WTC11 (cell line): ENCODE measurements at regions not wholly inside any gene's neighbourhood (a gene's known extent, or its start where the extent isn't known, plus 50 kb on each side); places are given as distances from the start of the nearest gene placed in this dataset.

Source experiments
- ATAC-seq: fragments of 200-7000 bp; cut with Tn5 transposase; 2 replicates; pipeline ENCODE4 v1.10.0; 2021; ENCODE audit warnings: mild to moderate bottlenecking, moderate library complexity
- CTCF ChIA-PET: fragments of 300-600 bp; sonication (Branson Sonifier 250); formaldehyde crosslinking; loops from one replicate; lab custom pipeline; 2021; ENCODE audit warnings: antibody characterized with exemption; lab: Charles Lee
- POLR2A ChIA-PET: fragments of 350-600 bp; sonication (Branson Sonifier 250); formaldehyde crosslinking; loops from one replicate; lab custom pipeline; 2021; ENCODE audit warnings: antibody characterized with exemption; lab: Charles Lee
- DNase-seq: peaks from one replicate; pipeline ENCODE4 v3.0.0; 2021; ENCODE audit warnings: low spot score
- H3K27ac Mint-ChIP-seq: 2 replicates; pipeline ENCODE4 v1.8.0; 2021; ENCODE audit warnings: mixed read lengths
- H3K27me3 Mint-ChIP-seq: 2 replicates; pipeline ENCODE4 v1.8.0; 2021; ENCODE audit warnings: low read depth, mild to moderate bottlenecking, moderate library complexity, mixed read lengths
- H3K36me3 Mint-ChIP-seq: 2 replicates; pipeline ENCODE4 v1.8.0; 2021; ENCODE audit warnings: mixed read lengths
- H3K4me1 Mint-ChIP-seq: 2 replicates; pipeline ENCODE4 v1.8.0; 2022; ENCODE audit warnings: mixed read lengths
- H3K4me3 Mint-ChIP-seq: 2 replicates; pipeline ENCODE4 v1.8.0; 2021; ENCODE audit warnings: mild to moderate bottlenecking, moderate library complexity, mixed read lengths
- H3K9me3 Mint-ChIP-seq: 2 replicates; pipeline ENCODE4 v1.8.0; 2021; ENCODE audit warnings: mixed read lengths
- E2F1 ChIP-seq: sonication (generic); formaldehyde crosslinking; IDR thresholded peaks from 2 replicates; pipeline ENCODE4 v1.8.0; 2022; ENCODE audit warnings: mild to moderate bottlenecking, missing genetic modification reagents
- FOXP4 ChIP-seq: sonication (generic); formaldehyde crosslinking; IDR thresholded peaks from 2 replicates; pipeline ENCODE4 v1.8.0; 2022; ENCODE audit warnings: mild to moderate bottlenecking, missing genetic modification reagents
- OVOL2 ChIP-seq: fragments of 250-450 bp; sonication (Bioruptor Pico); IDR thresholded peaks from 2 replicates; pipeline ENCODE4 v1.9.0; 2021; ENCODE audit warnings: mild to moderate bottlenecking, borderline replicate concordance
- USF1 ChIP-seq: sonication (generic); formaldehyde crosslinking; IDR thresholded peaks from 2 replicates; pipeline ENCODE4 v1.8.0; 2022; ENCODE audit warnings: mild to moderate bottlenecking, missing genetic modification reagents
- ZNF396 ChIP-seq: fragments of 250-450 bp; sonication (Bioruptor Pico); IDR thresholded peaks from 2 replicates; pipeline ENCODE4 v1.8.0; 2021; ENCODE audit warnings: mild to moderate bottlenecking, moderate library complexity, borderline replicate concordance
- ZNF532 ChIP-seq: fragments of 250-450 bp; sonication (Bioruptor Pico); IDR thresholded peaks from 2 replicates; pipeline ENCODE4 v1.9.0; 2021; ENCODE audit warnings: mild to moderate bottlenecking, borderline replicate concordance
- TF ChIP-seq, protein P1 (sequence below): sonication (generic); formaldehyde crosslinking; IDR thresholded peaks from 2 replicates; pipeline ENCODE4 v1.8.0; 2023; ENCODE audit warnings: missing genetic modification reagents
- TF ChIP-seq, protein P2 (sequence below): sonication (generic); formaldehyde crosslinking; IDR thresholded peaks from 2 replicates; pipeline ENCODE4 v1.8.1; 2023; ENCODE audit warnings: mild to moderate bottlenecking, missing genetic modification reagents

GRCh38 chr1:57791497-57791896, 367.6 kb upstream of the DAB1 start (continued):
- TF ChIP-seq ZNF532 (CRISPR knock-in tag) (no peak), USF1 (CRISPR knock-in tag) (no peak), ZNF396 (CRISPR knock-in tag) (no peak)
- TF ChIP-seq, protein P1, sequence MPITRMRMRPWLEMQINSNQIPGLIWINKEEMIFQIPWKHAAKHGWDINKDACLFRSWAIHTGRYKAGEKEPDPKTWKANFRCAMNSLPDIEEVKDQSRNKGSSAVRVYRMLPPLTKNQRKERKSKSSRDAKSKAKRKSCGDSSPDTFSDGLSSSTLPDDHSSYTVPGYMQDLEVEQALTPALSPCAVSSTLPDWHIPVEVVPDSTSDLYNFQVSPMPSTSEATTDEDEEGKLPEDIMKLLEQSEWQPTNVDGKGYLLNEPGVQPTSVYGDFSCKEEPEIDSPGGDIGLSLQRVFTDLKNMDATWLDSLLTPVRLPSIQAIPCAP (CRISPR knock-in tag) = no peak
- TF ChIP-seq, all 79 proteins: peak for 0

DNA sequence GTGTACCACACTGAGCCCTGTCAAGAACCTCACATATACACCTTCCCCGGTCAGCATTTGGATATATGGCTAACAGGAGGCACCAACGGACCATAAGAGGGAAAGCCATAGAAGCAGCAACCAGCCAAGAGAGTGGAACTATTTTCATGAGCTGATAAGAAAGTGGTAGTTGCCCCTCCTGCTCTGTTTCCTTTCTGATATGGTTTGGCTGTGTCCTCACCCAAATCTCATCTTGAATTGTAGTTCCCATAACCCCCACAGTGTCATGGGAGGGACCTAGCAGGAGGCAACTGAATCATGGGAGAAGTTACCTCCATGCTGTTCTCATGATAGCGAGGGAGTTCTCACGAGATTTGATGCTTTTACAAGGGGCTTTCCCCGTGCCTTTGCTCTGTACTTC, 366.1 kb upstream of the DAB1 start:
- CTCF ChIA-PET = no interaction called here
- H3K9me3 Mint-ChIP-seq = no peaks in the 10 kb centered on the region
- POLR2A ChIA-PET = no interaction called here

More for the DNA sequence above, 366.1 kb upstream of the DAB1 start:
- peaks cover 10% of the 10 kb centered on the region for H3K4me1 Mint-ChIP-seq
- no peak for DNase-seq
- no peak for TF ChIP-seq E2F1 (CRISPR knock-in tag)
- TF ChIP-seq, protein P2, sequence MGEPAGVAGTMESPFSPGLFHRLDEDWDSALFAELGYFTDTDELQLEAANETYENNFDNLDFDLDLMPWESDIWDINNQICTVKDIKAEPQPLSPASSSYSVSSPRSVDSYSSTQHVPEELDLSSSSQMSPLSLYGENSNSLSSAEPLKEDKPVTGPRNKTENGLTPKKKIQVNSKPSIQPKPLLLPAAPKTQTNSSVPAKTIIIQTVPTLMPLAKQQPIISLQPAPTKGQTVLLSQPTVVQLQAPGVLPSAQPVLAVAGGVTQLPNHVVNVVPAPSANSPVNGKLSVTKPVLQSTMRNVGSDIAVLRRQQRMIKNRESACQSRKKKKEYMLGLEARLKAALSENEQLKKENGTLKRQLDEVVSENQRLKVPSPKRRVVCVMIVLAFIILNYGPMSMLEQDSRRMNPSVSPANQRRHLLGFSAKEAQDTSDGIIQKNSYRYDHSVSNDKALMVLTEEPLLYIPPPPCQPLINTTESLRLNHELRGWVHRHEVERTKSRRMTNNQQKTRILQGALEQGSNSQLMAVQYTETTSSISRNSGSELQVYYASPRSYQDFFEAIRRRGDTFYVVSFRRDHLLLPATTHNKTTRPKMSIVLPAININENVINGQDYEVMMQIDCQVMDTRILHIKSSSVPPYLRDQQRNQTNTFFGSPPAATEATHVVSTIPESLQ (CRISPR knock-in tag) = no peak
- TF ChIP-seq OVOL2 (CRISPR knock-in tag) = no peak
- TF ChIP-seq FOXP4 (CRISPR knock-in tag) = no peak
- TF ChIP-seq, all 79 proteins: peak for 0
- H3K27ac Mint-ChIP-seq = no peak overlapping the region
- H3K4me3 Mint-ChIP-seq = no peak overlapping the region
- H3K27me3 Mint-ChIP-seq = no peaks in the 10 kb centered on the region
- no peak for ATAC-seq
- no peaks in the 10 kb centered on the region for H3K36me3 Mint-ChIP-seq
